8988T (cell line): ENCODE measurements at regions not wholly inside any gene's neighbourhood (a gene's known extent, or its start where the extent isn't known, plus 50 kb on each side); places are given as distances from the start of the nearest gene placed in this dataset.

Source experiments
- DNase-seq: peaks from one replicate; pipeline ENCODE4 v3.0.0; 2011

DNA sequence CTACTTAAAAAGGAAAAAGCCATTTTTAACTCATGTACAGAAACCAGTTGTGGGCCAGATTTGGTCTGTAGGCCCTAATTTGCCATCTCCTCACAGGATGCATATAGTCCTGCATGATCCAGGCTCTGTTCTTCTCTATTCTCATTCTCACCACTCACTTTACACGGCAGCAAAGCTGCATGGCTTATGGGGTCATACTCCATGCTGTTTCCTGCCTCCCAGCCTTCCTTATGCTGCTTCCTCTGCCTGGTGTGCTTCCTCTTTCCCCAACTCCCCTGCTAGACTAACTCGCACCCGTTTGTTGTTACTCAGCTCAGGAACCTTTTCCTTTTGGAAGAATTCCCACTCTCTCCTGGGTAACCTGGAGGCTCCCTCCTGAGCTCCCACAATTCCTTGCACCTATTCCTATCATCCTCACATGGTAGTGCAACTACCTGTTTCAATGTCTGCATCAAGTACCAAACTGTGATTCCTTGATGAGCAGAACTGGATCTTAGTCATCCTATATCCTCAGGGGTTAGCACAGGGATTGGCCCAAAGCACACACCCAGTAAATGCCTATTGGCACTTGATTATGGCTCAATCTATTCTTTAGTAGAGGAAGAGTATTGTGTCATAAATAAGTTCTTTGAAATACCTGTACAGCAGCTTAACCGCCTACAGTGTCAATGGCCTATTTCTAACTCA, 172.1 kb upstream of the MITF start:
- DNase-seq, result no peak

DNA sequence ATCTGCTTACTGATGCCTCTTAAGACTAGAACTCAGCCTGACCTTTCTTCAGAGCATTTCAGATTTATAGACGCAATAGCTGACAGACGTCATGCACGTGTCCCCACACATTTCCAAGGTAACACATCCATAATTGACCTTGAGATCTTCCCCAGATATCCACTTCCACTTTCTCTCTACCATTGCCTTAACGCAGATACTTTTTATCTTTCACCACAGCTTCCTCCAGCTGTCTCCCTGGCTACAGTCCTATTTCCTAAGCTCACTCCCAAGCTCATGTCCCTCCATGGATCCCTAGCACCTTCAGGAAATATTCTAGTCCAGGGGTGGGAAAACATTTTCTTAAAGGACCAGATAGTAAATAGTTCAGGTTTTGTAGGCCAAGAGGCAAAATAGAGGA, 173.0 kb upstream of the MITF start:
- DNase-seq, result no peak

- DNase-seq, result no peak
Observed at GRCh38 chr3:69565316-69565715, 173.9 kb upstream of the MITF start.

DNA sequence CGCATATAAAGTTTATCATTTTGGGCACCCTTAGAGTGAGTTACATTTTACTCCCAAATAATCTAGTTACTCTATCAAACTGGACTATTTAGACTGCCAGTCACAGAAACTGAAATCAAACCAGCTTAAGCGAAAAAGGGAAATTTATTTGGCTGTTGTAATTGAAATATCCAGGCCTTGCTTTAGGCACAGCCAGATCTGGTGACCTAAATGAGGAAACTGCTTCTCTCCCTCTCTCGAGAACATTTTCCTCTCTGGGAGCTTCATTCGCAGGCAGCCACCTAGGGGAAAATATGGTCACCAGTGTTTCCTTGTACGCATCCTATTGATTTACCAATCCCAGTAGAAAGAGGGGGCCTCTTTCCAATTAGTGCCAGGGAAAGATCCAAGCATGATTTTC, 175.3 kb upstream of the MITF start:
- DNase-seq, result no peak

- DNase-seq, result no peak
Observed at GRCh38 chr3:69563151-69563550, 176.1 kb upstream of the MITF start.

GRCh38 chr3:69562020-69562419, 176.1 kb upstream of the FRMD4B start:
- DNase-seq, result no peak

GRCh38 chr3:69560818-69561217, 174.9 kb upstream of the FRMD4B start:
- DNase-seq, result no peak

DNA sequence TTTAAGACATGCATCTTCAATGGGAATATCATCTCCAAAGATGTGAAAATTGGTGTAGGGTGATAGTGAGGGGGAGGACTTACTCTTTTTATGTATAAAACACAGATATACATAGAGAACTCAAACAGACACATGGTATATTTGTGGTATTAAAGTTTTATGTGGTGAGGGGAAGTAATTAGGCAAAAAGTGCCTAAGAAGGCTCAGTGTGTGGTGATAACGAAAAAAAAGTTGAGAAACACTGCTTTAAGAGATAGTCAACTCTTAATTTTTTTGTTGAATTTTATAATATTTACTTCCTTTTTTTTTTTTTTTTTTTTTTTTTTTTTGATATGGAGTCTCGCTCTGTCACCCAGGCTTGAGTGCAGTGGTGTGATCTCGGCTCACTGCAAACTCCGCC, 174.2 kb upstream of the FRMD4B start:
- no peak for DNase-seq

- DNase-seq, result no peak
Observed at GRCh38 chr3:69558912-69559311, 173.0 kb upstream of the FRMD4B start.

DNA sequence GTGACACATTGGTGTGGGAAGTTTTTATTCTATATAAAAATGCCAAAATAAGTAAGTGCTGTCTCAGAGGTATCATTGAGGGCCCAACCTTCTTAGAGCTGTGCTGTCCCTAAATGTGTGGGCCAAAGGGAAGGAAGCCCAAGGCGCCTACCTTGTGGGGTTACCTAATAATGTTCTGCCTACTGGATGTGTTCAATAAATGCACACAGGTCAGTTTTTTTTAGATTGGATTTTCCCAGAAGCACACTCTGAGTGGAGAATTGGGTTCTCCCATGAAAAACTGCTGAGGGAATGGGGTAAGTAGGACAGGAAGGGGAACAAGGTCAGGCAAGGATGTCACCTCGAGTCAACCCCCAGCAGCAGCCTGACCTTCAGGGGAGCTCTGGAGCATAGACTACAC, 168.7 kb upstream of the FRMD4B start:
- DNase-seq, result no peak

DNA sequence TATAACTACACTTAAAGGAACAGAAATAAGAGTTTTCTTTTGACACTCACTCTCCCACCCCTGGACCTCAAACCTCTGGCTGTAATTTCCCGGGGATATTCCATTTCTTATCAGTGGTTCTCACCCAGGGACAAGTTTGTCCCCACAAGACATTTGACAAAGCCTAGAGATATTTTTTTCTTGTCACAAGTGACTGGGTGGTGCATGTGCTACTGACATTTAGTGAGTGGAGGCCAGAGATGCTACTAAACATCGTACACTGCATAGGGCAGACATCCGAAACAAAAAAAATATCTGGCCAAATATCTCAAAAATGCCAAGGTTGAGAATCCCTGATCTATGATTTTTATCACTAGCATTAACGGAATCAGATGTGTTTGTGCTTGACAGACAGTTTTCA, 168.0 kb upstream of the FRMD4B start:
- no peak for DNase-seq

- DNase-seq, result no peak
Observed at GRCh38 chr3:69547461-69547880, 161.6 kb upstream of the FRMD4B start.

- no peak for DNase-seq
Observed at GRCh38 chr3:69542805-69543429, 157.0 kb upstream of the FRMD4B start.

- DNase-seq, result no peak
Observed at GRCh38 chr3:69542089-69542804, 156.4 kb upstream of the FRMD4B start.

- no peak for DNase-seq
Observed at GRCh38 chr3:69541711-69542088, 155.8 kb upstream of the FRMD4B start.

DNA sequence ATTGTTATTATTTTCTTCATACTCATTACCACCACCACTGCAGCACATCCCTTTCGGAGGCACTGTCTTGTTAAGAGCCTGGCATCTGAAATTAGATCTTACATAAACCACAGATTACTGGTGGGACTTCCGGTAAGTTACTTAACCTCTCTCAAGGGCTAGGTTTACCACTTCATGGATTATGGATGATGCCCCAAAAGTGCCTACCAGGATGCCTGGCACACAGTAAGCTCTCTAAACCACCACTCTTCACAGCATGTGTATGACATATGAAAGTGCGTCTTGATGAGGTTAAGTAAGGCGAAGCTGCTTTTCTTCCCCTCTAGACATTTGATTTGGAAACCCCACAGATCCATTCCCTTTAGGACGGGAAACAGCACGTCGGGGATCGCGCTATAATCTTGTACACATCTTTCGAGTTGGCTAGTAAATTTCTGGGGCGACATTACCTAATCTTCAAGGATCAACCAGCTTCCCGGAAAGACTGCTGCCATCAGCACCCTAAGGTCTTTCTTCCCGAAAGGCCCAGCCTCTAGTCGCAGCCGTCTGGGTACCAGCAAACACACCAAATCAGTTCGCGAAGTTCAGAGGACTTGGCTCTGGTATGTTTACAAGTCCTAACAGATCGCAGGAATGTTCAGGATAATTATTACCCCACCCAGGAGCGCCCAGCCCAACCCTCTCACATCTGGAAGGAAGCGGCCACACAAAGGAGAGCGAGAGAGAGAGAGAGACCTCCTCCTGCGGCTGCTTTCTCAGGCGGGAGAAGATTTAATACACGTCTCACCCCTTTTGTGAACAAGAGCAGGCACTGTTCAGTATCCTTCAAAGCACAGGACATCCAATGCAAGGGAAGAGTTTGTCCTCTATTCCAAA, 155.1 kb upstream of the FRMD4B start:
- DNase-seq, result no peak

- DNase-seq, result no peak
Observed at GRCh38 chr3:69539134-69539533, 153.2 kb upstream of the FRMD4B start.

- DNase-seq, result no peak
Observed at GRCh38 chr3:69538281-69538680, 152.4 kb upstream of the FRMD4B start.

GRCh38 chr3:69536306-69537020, 150.6 kb upstream of the FRMD4B start:
- no peak for DNase-seq

GRCh38 chr3:69535613-69536012, 149.7 kb upstream of the FRMD4B start:
- no peak for DNase-seq

DNA sequence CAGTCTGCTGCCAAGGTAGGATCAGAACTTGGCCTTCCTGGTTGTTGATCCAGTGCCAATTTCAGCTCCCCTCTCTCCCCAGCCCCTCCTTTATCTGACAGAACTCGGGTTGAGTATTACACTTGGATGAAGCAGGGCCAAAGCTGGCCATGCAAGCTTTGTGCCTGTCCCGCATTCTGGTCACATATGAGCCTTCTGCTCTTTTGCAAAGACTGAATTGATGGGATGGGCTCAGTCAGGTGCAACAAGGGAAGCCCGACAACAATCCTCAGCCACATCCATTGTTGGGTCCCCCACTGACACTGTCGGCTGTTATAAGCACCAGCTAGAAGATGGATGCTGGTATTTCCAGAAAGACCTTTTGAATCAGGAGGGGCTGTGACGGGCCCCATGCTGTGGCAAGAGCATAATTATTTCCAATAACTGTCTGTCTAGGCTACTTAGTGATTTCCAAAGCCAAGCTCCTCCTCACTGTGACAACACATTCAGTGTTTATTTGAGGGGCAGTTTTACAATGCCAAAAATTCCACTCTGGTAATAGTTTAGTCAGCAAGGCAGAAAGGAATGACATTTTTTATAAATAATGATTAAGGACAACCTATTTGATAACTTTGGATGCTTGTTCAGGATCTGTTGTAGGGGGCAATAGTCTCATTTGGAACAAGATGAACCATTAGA, 146.8 kb upstream of the FRMD4B start:
- no peak for DNase-seq
